Gastrocnemius medialis (tissue), 4 donors: ENCODE measurements at regions not wholly inside any gene's neighbourhood (a gene's known extent, or its start where the extent isn't known, plus 50 kb on each side); places are given as distances from the start of the nearest gene placed in this dataset.
"Not testable (repeated sequence)": the region's sequence is repeated elsewhere in the genome, so short reads cannot be mapped to it uniquely, and the experiment has no call there.

Source experiments
- ATAC-seq, 2 donors: fragments of 150-250 bp; one replicate each; pipeline ENCODE4 v1.9.1; 2016
- DNase-seq, 2 donors: peaks; one replicate each; pipeline ENCODE4 v3.0.0-alpha.2; 2019
- H3K27ac ChIP-seq, 4 donors: fragments of 200-600 bp; sonication (generic); 1 replicate in 1 of 4; 2 replicates in 3 of 4; pipeline ENCODE4 v1.5.1; 2016 to 2018; ENCODE audit warnings: mild to moderate bottlenecking in 2 of 4, moderate library complexity in 1 of 4
- H3K27me3 ChIP-seq, 3 donors: fragments of 200-600 bp; sonication (generic) in 2 of 3; 1 replicate in 1 of 3; 2 replicates in 2 of 3; pipeline versions ENCODE4 v1.5.1 to v1.6.0; 2016 to 2019; ENCODE audit warnings: mild to moderate bottlenecking in 1 of 3, moderate library complexity in 1 of 3
- H3K36me3 ChIP-seq, 2 donors: fragments of 200-600 bp; sonication (generic) in 1 of 2; one replicate each; pipeline ENCODE4 v1.5.1; 2017 to 2018
- H3K4me1 ChIP-seq, 2 donors: fragments of 200-600 bp; sonication (generic) in 1 of 2; one replicate each; pipeline ENCODE4 v1.5.1; 2016 to 2017; ENCODE audit warnings: mild to moderate bottlenecking in 2 of 2
- H3K4me3 ChIP-seq, 4 donors: fragments of 200-600 bp; sonication (generic) in 3 of 4; 1 replicate in 1 of 4; 2 replicates in 3 of 4; pipeline ENCODE4 v1.5.1; 2016 to 2019; ENCODE audit warnings: mild to moderate bottlenecking in 2 of 4
- H3K9me3 ChIP-seq, 3 donors: fragments of 200-600 bp; sonication (generic) in 2 of 3; 1 replicate in 1 of 3; 2 replicates in 2 of 3; pipeline ENCODE4 v1.5.1; 2016 to 2019
- CTCF ChIP-seq, 5 experiments: fragments of 450-650 bp in 3 of 5; fragments of 200-600 bp in 2 of 5; sonication (generic) in 2 of 5; IDR thresholded peaks in 4 of 5; conservative IDR thresholded peaks in 1 of 5; 1 replicate in 4 of 5; 2 replicates in 1 of 5; pipeline ENCODE4 v1.5.1; 2016 to 2019; ENCODE audit warnings: antibody characterized with exemption in 5 of 5, mild to moderate bottlenecking in 3 of 5, moderate library complexity in 3 of 5
- POLR2A ChIP-seq, 2 donors: fragments of 450-650 bp; IDR thresholded peaks; one replicate each; pipeline ENCODE4 v1.6.1; 2017; ENCODE audit warnings: antibody characterized with exemption in 2 of 2, mild to moderate bottlenecking in 2 of 2, moderate library complexity in 2 of 2
- in situ Hi-C, 4 donors: fragments of 200-750 bp; cut with MboI; loops; one replicate each; pipeline versions ENCODE4 v1.15.0 to v1.8.0; 2017; ENCODE audit warnings: low sequenced_read_pairs in 4 of 4
- intact Hi-C: fragments of 100-400 bp; cut with DNase I; formaldehyde crosslinking; loops from one replicate; pipeline ENCODE4 v1.15.1; 2023; ENCODE audit warnings: low total_unique reads

- no peaks in the 10 kb centered on the region for H3K4me1 ChIP-seq
- no peak for ATAC-seq
- H3K27ac ChIP-seq: no peak overlapping the region
- DNase-seq: no peak
- no peak for TF ChIP-seq CTCF (IDR thresholded peaks at IDR 0.05 in 4 of 5, conservative IDR thresholded peaks at IDR 0.05 in 1 of 5)
- no peak for TF ChIP-seq POLR2A (IDR thresholded peaks at IDR 0.05)
- in situ Hi-C loops (no loop called here), intact Hi-C loops (no loop called here)
- H3K9me3 ChIP-seq: no peaks in the 10 kb centered on the region
- H3K36me3 ChIP-seq: no peaks in the 10 kb centered on the region
- H3K4me3 ChIP-seq: no peak overlapping the region
- no peaks in the 10 kb centered on the region for H3K27me3 ChIP-seq
Observed at GRCh38 chr2:33707312-33707711, 108.2 kb upstream of the FAM98A start.

- Histone ChIP-seq H3K4me3 (no peak overlapping the region), H3K9me3 (no peaks in the 10 kb centered on the region), H3K27me3 (no peaks in the 10 kb centered on the region), H3K36me3 (no peaks in the 10 kb centered on the region), H3K4me1 (no peaks in the 10 kb centered on the region), H3K27ac (no peak overlapping the region)
- in situ Hi-C loops (no loop called here), intact Hi-C loops (no loop called here)
- ATAC-seq: no peak
- no peak for TF ChIP-seq POLR2A (IDR thresholded peaks at IDR 0.05)
- TF ChIP-seq CTCF (IDR thresholded peaks at IDR 0.05 in 4 of 5, conservative IDR thresholded peaks at IDR 0.05 in 1 of 5): no peak
- DNase-seq: no peak
Observed at GRCh38 chr2:33706410-33706809, 107.3 kb upstream of the FAM98A start.

- H3K27me3 ChIP-seq: no peaks in the 10 kb centered on the region
- ATAC-seq (no peak), DNase-seq (no peak)
- TF ChIP-seq CTCF (IDR thresholded peaks at IDR 0.05 in 4 of 5, conservative IDR thresholded peaks at IDR 0.05 in 1 of 5): no peak
- no peak for TF ChIP-seq POLR2A (IDR thresholded peaks at IDR 0.05)
- H3K4me3 ChIP-seq: no peak overlapping the region
- no peaks in the 10 kb centered on the region for H3K9me3 ChIP-seq
- H3K36me3 ChIP-seq: no peaks in the 10 kb centered on the region
- no peaks in the 10 kb centered on the region for H3K4me1 ChIP-seq
- in situ Hi-C loops (no loop called here), intact Hi-C loops (no loop called here)
- no peak overlapping the region for H3K27ac ChIP-seq
Observed at GRCh38 chr2:33704406-33704855, 105.3 kb upstream of the FAM98A start.

- intact Hi-C loops: no loop called here
- H3K4me1 ChIP-seq: no peaks in the 10 kb centered on the region
- H3K27me3 ChIP-seq: no peaks in the 10 kb centered on the region
- H3K9me3 ChIP-seq: no peaks in the 10 kb centered on the region
- in situ Hi-C loops: no loop called here
- no peaks in the 10 kb centered on the region for H3K36me3 ChIP-seq
- DNase-seq (no peak), ATAC-seq (no peak)
- TF ChIP-seq CTCF (IDR thresholded peaks at IDR 0.05 in 4 of 5, conservative IDR thresholded peaks at IDR 0.05 in 1 of 5) (no peak), POLR2A (IDR thresholded peaks at IDR 0.05) (no peak)
- H3K4me3 ChIP-seq: no peak overlapping the region
- H3K27ac ChIP-seq: no peak overlapping the region
Observed at GRCh38 chr2:33696234-33696633, 97.1 kb upstream of the FAM98A start.

GRCh38 chr2:33694904-33695303, 95.8 kb upstream of the FAM98A start:
- TF ChIP-seq POLR2A (IDR thresholded peaks at IDR 0.05) (no peak), CTCF (IDR thresholded peaks at IDR 0.05 in 4 of 5, conservative IDR thresholded peaks at IDR 0.05 in 1 of 5) (no peak)
- H3K36me3 ChIP-seq: no peaks in the 10 kb centered on the region
- no peaks in the 10 kb centered on the region for H3K4me1 ChIP-seq
- no peak for ATAC-seq
- H3K27ac ChIP-seq: no peak overlapping the region
- H3K4me3 ChIP-seq: no peak overlapping the region
- no peak for DNase-seq
- in situ Hi-C loops: no loop called here
- intact Hi-C loops: no loop called here
- H3K27me3 ChIP-seq: no peaks in the 10 kb centered on the region
- H3K9me3 ChIP-seq: no peaks in the 10 kb centered on the region

GRCh38 chr2:33690686-33691085, 91.6 kb upstream of the FAM98A start:
- H3K4me1 ChIP-seq, H3K27me3 ChIP-seq, DNase-seq, H3K36me3 ChIP-seq, ATAC-seq, H3K27ac ChIP-seq, H3K4me3 ChIP-seq, in situ Hi-C loops, intact Hi-C loops: not testable (repeated sequence)
- H3K9me3 ChIP-seq: peaks cover 0 to 19% (median 0%) of the 10 kb centered on the region in 3 donors
